ENCODE measurements at regions not wholly inside any gene's neighbourhood (a gene's known extent, or its start where the extent isn't known, plus 50 kb on each side); places are given as distances from the start of the nearest gene placed in this dataset.

- Histone ChIP-seq H3K4me1 (peaks cover 1% of the 10 kb centered on the region), H3K4me2 (ENCODE audit: low read length) (no peak overlapping the region), H3K79me2 (no peaks in the 10 kb centered on the region), H3K9me3 (ENCODE audit: control insufficient read depth, low read length) (no peaks in the 10 kb centered on the region), H3K27me3 (ENCODE audit: control insufficient read depth, insufficient read depth, low read length) (no peaks in the 10 kb centered on the region), H3K9ac (no peak overlapping the region), H3K4me3 (ENCODE audit: low read depth, low read length) (no peak overlapping the region), H3K27ac (no peak overlapping the region), H3K36me3 (ENCODE audit: control insufficient read depth, insufficient read depth, low read length) (no peaks in the 10 kb centered on the region), H2AFZ (no peak overlapping the region)
- TF ChIP-seq CTCF (IDR thresholded peaks at IDR 0.05) = no peak
These were observed 160.0 kb downstream of the MRM1 start for GRCh38 chr17:36761203-36761950.

DNA sequence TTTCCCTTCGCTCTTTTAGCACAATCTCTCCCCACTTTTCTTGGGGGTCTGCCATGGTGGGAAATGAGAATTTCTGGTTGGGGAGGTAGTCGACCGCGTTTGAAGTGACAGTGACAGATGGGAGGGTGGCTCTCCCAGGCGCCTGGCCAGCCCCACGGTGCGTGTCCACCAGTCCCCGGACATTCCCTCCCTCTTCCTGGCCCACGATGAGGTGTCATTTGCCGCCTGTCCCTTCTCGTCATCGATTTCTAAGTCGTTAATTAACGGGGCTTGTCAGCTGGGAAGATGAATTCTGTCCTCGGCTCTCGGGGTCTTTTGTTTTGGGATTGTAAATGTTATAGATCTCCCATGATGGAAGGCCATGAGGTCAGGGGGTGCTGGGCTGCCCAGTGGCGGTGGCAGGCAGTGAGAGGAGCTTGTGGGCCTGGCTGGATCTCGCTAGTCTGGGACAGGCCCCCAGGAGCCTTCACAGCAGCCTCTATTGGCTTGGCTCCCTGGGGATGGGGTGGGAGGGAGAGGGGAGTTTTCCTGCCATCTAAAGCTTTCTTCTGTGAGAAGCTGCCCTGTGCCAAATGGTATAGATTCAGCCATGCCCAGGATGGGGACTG is 164.2 kb downstream of the MRM1 start:
- Histone ChIP-seq H3K27me3 (ENCODE audit: control insufficient read depth, insufficient read depth, low read length) (no peaks in the 10 kb centered on the region), H2AFZ (no peak overlapping the region)
- TF ChIP-seq CTCF (IDR thresholded peaks at IDR 0.05) = no peak

DNA sequence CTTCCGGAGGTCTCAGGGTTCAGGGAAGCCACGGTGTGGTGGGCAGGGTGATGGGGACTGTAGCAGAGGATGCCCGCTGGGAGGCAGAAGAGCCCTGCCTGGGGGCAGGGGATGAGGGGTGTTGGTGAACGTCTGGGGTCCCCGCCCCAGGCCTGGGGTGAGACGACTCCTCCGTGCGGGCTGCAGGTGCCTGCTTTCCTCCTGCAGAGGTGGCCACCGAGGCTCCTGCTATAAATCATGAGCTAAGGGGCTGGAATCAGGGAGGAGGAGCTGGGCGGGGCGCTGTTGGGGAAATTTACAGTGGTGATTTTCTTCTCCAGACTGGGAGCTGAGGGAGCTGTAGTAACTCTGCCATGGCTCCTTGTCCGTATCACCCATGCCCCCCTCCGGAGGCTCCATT is 167.0 kb downstream of the MRM1 start:
- Histone ChIP-seq H3K4me1 (peaks cover 5% of the 10 kb centered on the region), H3K36me3 (ENCODE audit: control insufficient read depth, insufficient read depth, low read length) (no peaks in the 10 kb centered on the region), H3K79me2 (no peaks in the 10 kb centered on the region), H3K27me3 (ENCODE audit: control insufficient read depth, insufficient read depth, low read length) (no peaks in the 10 kb centered on the region), H2AFZ (no peak overlapping the region), H3K4me2 (ENCODE audit: low read length) (no peak overlapping the region), H3K27ac (no peak overlapping the region), H3K9ac (no peak overlapping the region), H3K4me3 (ENCODE audit: low read depth, low read length) (no peak overlapping the region), H3K9me3 (ENCODE audit: control insufficient read depth, low read length) (no peaks in the 10 kb centered on the region)
- TF ChIP-seq CTCF (IDR thresholded peaks at IDR 0.05) = no peak

More for the DNA sequence above, 164.2 kb downstream of the MRM1 start:
- peaks cover 5% of the 10 kb centered on the region for H3K4me1 ChIP-seq
- H3K4me2 ChIP-seq (ENCODE audit: low read length) = no peak overlapping the region
- no peaks in the 10 kb centered on the region for H3K36me3 ChIP-seq (ENCODE audit: control insufficient read depth, insufficient read depth, low read length)
- no peaks in the 10 kb centered on the region for H3K79me2 ChIP-seq
- no peak overlapping the region for H3K9ac ChIP-seq
- H3K9me3 ChIP-seq (ENCODE audit: control insufficient read depth, low read length) = no peaks in the 10 kb centered on the region
- H3K27ac ChIP-seq = no peak overlapping the region
- H3K4me3 ChIP-seq (ENCODE audit: low read depth, low read length) = no peak overlapping the region

- Histone ChIP-seq H3K27me3 (ENCODE audit: control insufficient read depth, insufficient read depth, low read length) (no peaks in the 10 kb centered on the region), H2AFZ (no peak overlapping the region), H3K4me2 (ENCODE audit: low read length) (no peak overlapping the region), H3K79me2 (no peaks in the 10 kb centered on the region), H3K27ac (no peak overlapping the region), H3K4me1 (peaks cover 6% of the 10 kb centered on the region), H3K9me3 (ENCODE audit: control insufficient read depth, low read length) (no peaks in the 10 kb centered on the region), H3K36me3 (ENCODE audit: control insufficient read depth, insufficient read depth, low read length) (no peaks in the 10 kb centered on the region), H3K9ac (no peak overlapping the region), H3K4me3 (ENCODE audit: low read depth, low read length) (no peak overlapping the region)
- TF ChIP-seq CTCF (IDR thresholded peaks at IDR 0.05) = no peak
These were observed 164.2 kb upstream of the LHX1 start for GRCh38 chr17:36773039-36773438.

- H3K4me1 ChIP-seq = peaks cover 19% of the 10 kb centered on the region
- H3K4me2 ChIP-seq (ENCODE audit: low read length) = no peak overlapping the region
- no peaks in the 10 kb centered on the region for H3K79me2 ChIP-seq
- H3K27me3 ChIP-seq (ENCODE audit: control insufficient read depth, insufficient read depth, low read length) = no peaks in the 10 kb centered on the region
- peak overlapping the region; percentile 48 for H2AFZ ChIP-seq
- H3K9ac ChIP-seq = no peak overlapping the region
- H3K36me3 ChIP-seq (ENCODE audit: control insufficient read depth, insufficient read depth, low read length) = no peaks in the 10 kb centered on the region
- no peak for TF ChIP-seq CTCF (IDR thresholded peaks at IDR 0.05)
- H3K27ac ChIP-seq = no peak overlapping the region
- H3K9me3 ChIP-seq (ENCODE audit: control insufficient read depth, low read length) = no peaks in the 10 kb centered on the region
- H3K4me3 ChIP-seq (ENCODE audit: low read depth, low read length) = no peak overlapping the region
These were observed 160.2 kb upstream of the LHX1 start for GRCh38 chr17:36777118-36777517.
